OCI-LY7 (cell line): ENCODE measurements at regions not wholly inside any gene's neighbourhood (a gene's known extent, or its start where the extent isn't known, plus 50 kb on each side); places are given as distances from the start of the nearest gene placed in this dataset.

Experiments used
- BruUV-seq: library from RNA; stranded (reverse); fragments of 400-500 nt; replicated peaks from 2 replicates; lab custom pipeline; 2021; lab: Mats Ljungman, UMichigan
- CTCF ChIA-PET: fragments of 300-600 bp; sonication (Branson Sonifier 250); formaldehyde crosslinking; loops from one replicate; lab custom pipeline; 2022; ENCODE audit warnings: antibody characterized with exemption; ENCODE audit not compliant: unreplicated experiment; lab: Charles Lee
- POLR2A ChIA-PET: fragments of 300-600 bp; sonication (Branson Sonifier 250); formaldehyde crosslinking; loops from one replicate; lab custom pipeline; 2022; ENCODE audit warnings: antibody characterized with exemption; lab: Charles Lee
- DNase-seq: peaks from one replicate; pipeline ENCODE4 v3.0.0-alpha.2; 2015; ENCODE audit warnings: low spot score
- H2AFZ ChIP-seq: fragments of 200-600 bp; sonication (generic), shearing (Covaris generic); 2 replicates; pipeline ENCODE4 v1.6.1; 2014; ENCODE audit warnings: mild to moderate bottlenecking, antibody characterized with exemption, low read length, moderate library complexity
- H3K27ac ChIP-seq: fragments of 200-600 bp; sonication (generic); 2 replicates; pipeline ENCODE4 v1.5.1; 2014; ENCODE audit warnings: mixed run types, low read depth, mild to moderate bottlenecking, moderate library complexity, low read length, inconsistent platforms; ENCODE audit not compliant: poor library complexity, severe bottlenecking
- H3K36me3 ChIP-seq: fragments of 200-600 bp; sonication (generic); 2 replicates; pipeline ENCODE4 v1.6.1; 2014; ENCODE audit warnings: mild to moderate bottlenecking, antibody characterized with exemption, low read length, moderate library complexity, mixed read lengths; ENCODE audit not compliant: insufficient read depth
- H3K4me1 ChIP-seq: fragments of 200-600 bp; sonication (generic); 2 replicates; pipeline ENCODE4 v1.5.1; 2014; ENCODE audit warnings: mild to moderate bottlenecking, low read length; ENCODE audit not compliant: insufficient read depth, poor library complexity, severe bottlenecking
- H3K4me2 ChIP-seq: fragments of 200-600 bp; sonication (generic); 2 replicates; pipeline ENCODE4 v1.6.1; 2014; ENCODE audit warnings: mild to moderate bottlenecking, low read length
- H3K4me3 ChIP-seq: fragments of 200-600 bp; sonication (generic); 2 replicates; pipeline ENCODE4 v1.5.1; 2014; ENCODE audit warnings: mild to moderate bottlenecking, low read depth, low read length; ENCODE audit not compliant: poor library complexity, severe bottlenecking
- H3K79me2 ChIP-seq: fragments of 200-600 bp; sonication (generic); 2 replicates; pipeline ENCODE4 v1.6.1; 2016; ENCODE audit warnings: low read depth, mild to moderate bottlenecking, low read length, moderate library complexity, mixed read lengths; ENCODE audit not compliant: insufficient read depth
- H3K9me2 ChIP-seq: fragments of 200-600 bp; sonication (generic); 2 replicates; pipeline ENCODE4 v1.6.1; 2016; ENCODE audit warnings: mild to moderate bottlenecking, low read length, mixed read lengths; ENCODE audit not compliant: insufficient read depth
- H3K9me3 ChIP-seq: fragments of 200-600 bp; sonication (generic); 2 replicates; pipeline ENCODE4 v1.6.1; 2014; ENCODE audit warnings: mild to moderate bottlenecking, mixed run types, low read length, mixed read lengths
- H4K20me1 ChIP-seq: fragments of 200-600 bp; sonication (generic); 2 replicates; pipeline ENCODE4 v1.6.1; 2014; ENCODE audit warnings: mild to moderate bottlenecking, antibody characterized with exemption, low read length, moderate library complexity, mixed read lengths; ENCODE audit not compliant: insufficient read depth
- EZH2phosphoT487 ChIP-seq: fragments of 200-600 bp; sonication (generic); IDR thresholded peaks from 2 replicates; pipeline ENCODE4 v1.6.1; 2018; ENCODE audit warnings: low read depth, borderline replicate concordance, mild to moderate bottlenecking, mixed run types, antibody characterized with exemption, low read length, moderate library complexity, mixed read lengths
- intact Hi-C: fragments of 100-400 bp; cut with micrococcal nuclease; formaldehyde crosslinking; loops from one replicate; pipeline ENCODE4 v1.10.0; 2022; ENCODE audit not compliant: unreplicated experiment
- TF ChIP-seq, protein P1 (sequence below): fragments of 200-600 bp; sonication (generic); conservative IDR thresholded peaks from 2 replicates; pipeline ENCODE4 v1.5.1; 2014; ENCODE audit warnings: mild to moderate bottlenecking, antibody characterized with exemption, low read length, moderate library complexity, mixed read lengths

- H4K20me1 ChIP-seq = no peaks in the 10 kb centered on the region
- H2AFZ ChIP-seq = no peak overlapping the region
- no peaks in the 10 kb centered on the region for H3K36me3 ChIP-seq
- no TSS peak for BruUV-seq
- no peak overlapping the region for H3K4me3 ChIP-seq
- no peak for TF ChIP-seq EZH2phosphoT487
- TF ChIP-seq, protein P1, sequence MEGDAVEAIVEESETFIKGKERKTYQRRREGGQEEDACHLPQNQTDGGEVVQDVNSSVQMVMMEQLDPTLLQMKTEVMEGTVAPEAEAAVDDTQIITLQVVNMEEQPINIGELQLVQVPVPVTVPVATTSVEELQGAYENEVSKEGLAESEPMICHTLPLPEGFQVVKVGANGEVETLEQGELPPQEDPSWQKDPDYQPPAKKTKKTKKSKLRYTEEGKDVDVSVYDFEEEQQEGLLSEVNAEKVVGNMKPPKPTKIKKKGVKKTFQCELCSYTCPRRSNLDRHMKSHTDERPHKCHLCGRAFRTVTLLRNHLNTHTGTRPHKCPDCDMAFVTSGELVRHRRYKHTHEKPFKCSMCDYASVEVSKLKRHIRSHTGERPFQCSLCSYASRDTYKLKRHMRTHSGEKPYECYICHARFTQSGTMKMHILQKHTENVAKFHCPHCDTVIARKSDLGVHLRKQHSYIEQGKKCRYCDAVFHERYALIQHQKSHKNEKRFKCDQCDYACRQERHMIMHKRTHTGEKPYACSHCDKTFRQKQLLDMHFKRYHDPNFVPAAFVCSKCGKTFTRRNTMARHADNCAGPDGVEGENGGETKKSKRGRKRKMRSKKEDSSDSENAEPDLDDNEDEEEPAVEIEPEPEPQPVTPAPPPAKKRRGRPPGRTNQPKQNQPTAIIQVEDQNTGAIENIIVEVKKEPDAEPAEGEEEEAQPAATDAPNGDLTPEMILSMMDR = no peak
- POLR2A ChIA-PET = no interaction called here
- no peak overlapping the region for H3K4me2 ChIP-seq
- no peaks in the 10 kb centered on the region for H3K9me2 ChIP-seq
- no peaks in the 10 kb centered on the region for H3K79me2 ChIP-seq
- intact Hi-C loops = no loop called here
- H3K27ac ChIP-seq = no peak overlapping the region
- H3K4me1 ChIP-seq = no peaks in the 10 kb centered on the region
- CTCF ChIA-PET = no interaction called here
- no peak for DNase-seq
- H3K9me3 ChIP-seq = no peaks in the 10 kb centered on the region
Observed at GRCh38 chr20:39549733-39550132, 587.6 kb downstream of the DHX35 start.

GRCh38 chr20:39547546-39548408, 585.6 kb downstream of the DHX35 start:
- intact Hi-C loops = no loop called here
- BruUV-seq = no TSS peak
- Histone ChIP-seq H3K9me3 (no peaks in the 10 kb centered on the region), H3K27ac (no peak overlapping the region), H3K4me2 (no peak overlapping the region), H3K4me1 (no peaks in the 10 kb centered on the region), H3K4me3 (no peak overlapping the region), H3K9me2 (no peaks in the 10 kb centered on the region), H4K20me1 (no peaks in the 10 kb centered on the region), H3K79me2 (no peaks in the 10 kb centered on the region), H2AFZ (no peak overlapping the region), H3K36me3 (no peaks in the 10 kb centered on the region)
- DNase-seq = no peak
- CTCF ChIA-PET = no interaction called here
- no peak for TF ChIP-seq EZH2phosphoT487
- TF ChIP-seq, protein P1 = peak; percentile 43; the same call in 1 of the 2 replicates
- POLR2A ChIA-PET = interaction anchor here (0.7 kb wide), 1 partner anchor 449 kb away, joined by 3 read pairs; no protein-coding TSS in a partner anchor

- H3K36me3 ChIP-seq = no peaks in the 10 kb centered on the region
- no peak for DNase-seq
- TF ChIP-seq EZH2phosphoT487 = no peak
- TF ChIP-seq, protein P1 = no peak
- POLR2A ChIA-PET = no interaction called here
- no peaks in the 10 kb centered on the region for H3K9me2 ChIP-seq
- H3K9me3 ChIP-seq = no peaks in the 10 kb centered on the region
- no peak overlapping the region for H3K4me3 ChIP-seq
- intact Hi-C loops = no loop called here
- no peak overlapping the region for H3K27ac ChIP-seq
- no peak overlapping the region for H3K4me2 ChIP-seq
- CTCF ChIA-PET = no interaction called here
- H3K4me1 ChIP-seq = peaks cover 23% of the 10 kb centered on the region
- H2AFZ ChIP-seq = no peak overlapping the region
- no peaks in the 10 kb centered on the region for H3K79me2 ChIP-seq
- no TSS peak for BruUV-seq
- H4K20me1 ChIP-seq = no peaks in the 10 kb centered on the region
Observed at GRCh38 chr20:39541136-39541803, 579.1 kb downstream of the DHX35 start.
